HL-60 (cell line): ENCODE measurements at regions not wholly inside any gene's neighbourhood (a gene's known extent, or its start where the extent isn't known, plus 50 kb on each side); places are given as distances from the start of the nearest gene placed in this dataset.

Experiments
- GABPA ChIP-seq: IDR thresholded peaks from 2 replicates; pipeline ENCODE4 v1.6.1; 2012; ENCODE audit warnings: low read depth
- POLR2AphosphoS5 ChIP-seq: IDR thresholded peaks from 2 replicates; pipeline ENCODE4 v1.6.1; 2012; ENCODE audit warnings: low read depth
- REST ChIP-seq: IDR thresholded peaks from 2 replicates; pipeline ENCODE4 v1.6.1; 2012; ENCODE audit warnings: low read depth; ENCODE audit not compliant: insufficient replicate concordance
- TF ChIP-seq, protein P1 (sequence below): IDR thresholded peaks from one replicate; pipeline ENCODE4 v1.5.1; 2011; ENCODE audit warnings: low read length, control low read depth, inconsistent platforms; ENCODE audit not compliant: insufficient read depth

DNA sequence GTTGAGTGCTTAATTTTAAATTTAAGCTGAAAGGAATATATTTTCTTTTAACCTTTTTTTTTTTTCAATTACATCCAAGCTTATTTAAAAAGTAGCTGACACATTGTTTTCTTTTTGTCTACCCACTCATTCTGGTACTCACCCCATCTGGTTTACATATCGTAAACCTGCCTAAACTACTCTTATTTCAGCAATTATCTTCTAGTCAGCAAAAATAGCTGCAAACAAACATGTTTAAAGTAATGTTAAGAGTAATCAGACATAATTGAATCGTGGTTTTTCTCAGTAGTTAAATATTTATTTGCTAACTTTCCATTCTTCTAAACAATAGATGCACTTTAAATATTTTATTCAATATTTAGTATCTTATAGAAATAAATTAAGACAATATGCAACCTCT is 492.7 kb upstream of the MGAT4C start:
- TF ChIP-seq, protein P1, sequence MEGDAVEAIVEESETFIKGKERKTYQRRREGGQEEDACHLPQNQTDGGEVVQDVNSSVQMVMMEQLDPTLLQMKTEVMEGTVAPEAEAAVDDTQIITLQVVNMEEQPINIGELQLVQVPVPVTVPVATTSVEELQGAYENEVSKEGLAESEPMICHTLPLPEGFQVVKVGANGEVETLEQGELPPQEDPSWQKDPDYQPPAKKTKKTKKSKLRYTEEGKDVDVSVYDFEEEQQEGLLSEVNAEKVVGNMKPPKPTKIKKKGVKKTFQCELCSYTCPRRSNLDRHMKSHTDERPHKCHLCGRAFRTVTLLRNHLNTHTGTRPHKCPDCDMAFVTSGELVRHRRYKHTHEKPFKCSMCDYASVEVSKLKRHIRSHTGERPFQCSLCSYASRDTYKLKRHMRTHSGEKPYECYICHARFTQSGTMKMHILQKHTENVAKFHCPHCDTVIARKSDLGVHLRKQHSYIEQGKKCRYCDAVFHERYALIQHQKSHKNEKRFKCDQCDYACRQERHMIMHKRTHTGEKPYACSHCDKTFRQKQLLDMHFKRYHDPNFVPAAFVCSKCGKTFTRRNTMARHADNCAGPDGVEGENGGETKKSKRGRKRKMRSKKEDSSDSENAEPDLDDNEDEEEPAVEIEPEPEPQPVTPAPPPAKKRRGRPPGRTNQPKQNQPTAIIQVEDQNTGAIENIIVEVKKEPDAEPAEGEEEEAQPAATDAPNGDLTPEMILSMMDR, result no peak
- no peak for TF ChIP-seq POLR2AphosphoS5
- TF ChIP-seq REST, result no peak
- no peak for TF ChIP-seq GABPA
